GM12872 (cell line): ENCODE measurements at regions not wholly inside any gene's neighbourhood (a gene's known extent, or its start where the extent isn't known, plus 50 kb on each side); places are given as distances from the start of the nearest gene placed in this dataset.

Source experiments
- TF ChIP-seq, protein P1 (sequence below): IDR thresholded peaks from 3 replicates; pipeline ENCODE4 v1.5.1; 2011; ENCODE audit warnings: low read depth, mild to moderate bottlenecking, low read length, moderate library complexity; ENCODE audit not compliant: insufficient read depth

DNA sequence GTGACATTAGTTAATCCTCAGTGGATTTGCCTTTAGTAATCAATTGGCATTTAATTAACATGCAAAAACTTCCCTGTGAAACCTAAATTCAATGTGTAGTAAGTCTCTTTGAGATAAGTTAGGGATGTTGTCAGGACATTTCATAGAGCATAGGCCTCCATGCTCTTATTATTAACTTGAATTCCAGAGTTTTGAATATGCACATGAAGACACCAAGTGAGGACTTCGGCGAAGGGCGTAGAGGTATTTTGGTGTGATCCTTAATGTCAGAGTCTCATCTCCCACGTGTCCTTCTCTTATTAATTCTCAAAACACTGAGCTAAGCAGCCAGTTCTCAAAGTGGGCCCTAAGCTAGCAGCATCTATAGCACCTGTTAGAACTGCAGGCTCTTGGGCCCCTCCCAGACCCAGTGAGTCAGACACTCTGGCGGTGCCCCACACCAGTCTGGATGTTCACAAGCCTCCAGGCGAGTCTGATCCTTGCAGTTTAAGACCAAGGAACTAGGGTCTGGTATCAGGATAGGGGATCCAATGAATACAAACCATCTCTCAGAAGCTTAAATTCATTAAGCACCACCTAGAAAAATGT is 292.1 kb downstream of the QKI start:
- TF ChIP-seq, protein P1, sequence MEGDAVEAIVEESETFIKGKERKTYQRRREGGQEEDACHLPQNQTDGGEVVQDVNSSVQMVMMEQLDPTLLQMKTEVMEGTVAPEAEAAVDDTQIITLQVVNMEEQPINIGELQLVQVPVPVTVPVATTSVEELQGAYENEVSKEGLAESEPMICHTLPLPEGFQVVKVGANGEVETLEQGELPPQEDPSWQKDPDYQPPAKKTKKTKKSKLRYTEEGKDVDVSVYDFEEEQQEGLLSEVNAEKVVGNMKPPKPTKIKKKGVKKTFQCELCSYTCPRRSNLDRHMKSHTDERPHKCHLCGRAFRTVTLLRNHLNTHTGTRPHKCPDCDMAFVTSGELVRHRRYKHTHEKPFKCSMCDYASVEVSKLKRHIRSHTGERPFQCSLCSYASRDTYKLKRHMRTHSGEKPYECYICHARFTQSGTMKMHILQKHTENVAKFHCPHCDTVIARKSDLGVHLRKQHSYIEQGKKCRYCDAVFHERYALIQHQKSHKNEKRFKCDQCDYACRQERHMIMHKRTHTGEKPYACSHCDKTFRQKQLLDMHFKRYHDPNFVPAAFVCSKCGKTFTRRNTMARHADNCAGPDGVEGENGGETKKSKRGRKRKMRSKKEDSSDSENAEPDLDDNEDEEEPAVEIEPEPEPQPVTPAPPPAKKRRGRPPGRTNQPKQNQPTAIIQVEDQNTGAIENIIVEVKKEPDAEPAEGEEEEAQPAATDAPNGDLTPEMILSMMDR, result no peak

DNA sequence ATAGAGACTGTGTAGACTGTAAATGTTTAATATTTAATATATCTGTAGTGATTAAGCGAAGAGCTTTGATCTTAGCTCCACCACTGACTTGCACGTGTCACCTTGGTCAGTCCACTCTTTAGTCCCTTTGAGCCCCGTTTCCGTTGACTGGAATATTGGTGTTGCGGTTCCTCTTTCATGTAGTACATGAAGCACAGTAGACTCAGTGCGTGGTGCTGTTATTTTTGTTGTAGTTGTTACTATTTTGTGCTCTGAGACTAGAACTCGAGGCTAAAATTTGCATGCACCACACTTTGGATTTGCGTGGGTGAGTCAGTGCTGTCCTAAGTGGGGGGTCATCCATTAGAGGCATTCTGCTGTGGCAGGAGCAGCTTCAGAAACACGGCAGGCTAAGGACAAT is 291.4 kb downstream of the QKI start:
- TF ChIP-seq, protein P1, result no peak

DNA sequence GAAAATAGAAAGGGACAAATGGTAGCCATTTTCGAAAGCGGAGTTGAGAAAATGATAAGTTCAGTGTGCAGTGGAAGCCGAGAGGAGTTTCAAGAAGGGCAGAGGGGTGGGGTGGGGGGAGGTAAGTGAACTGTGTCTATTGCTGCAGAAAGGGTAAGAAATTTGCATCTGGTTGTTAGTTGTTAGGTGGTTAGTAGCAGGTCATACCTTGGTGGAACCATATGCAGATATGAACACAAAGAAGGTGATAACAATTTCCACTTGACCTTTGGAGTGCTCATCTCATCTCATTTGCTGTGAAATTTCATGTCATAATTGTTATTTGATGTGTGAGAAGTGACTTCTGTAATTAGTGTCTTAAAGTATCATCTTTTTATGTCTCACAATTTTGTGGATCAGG is 288.2 kb downstream of the QKI start:
- TF ChIP-seq, protein P1, result no peak

DNA sequence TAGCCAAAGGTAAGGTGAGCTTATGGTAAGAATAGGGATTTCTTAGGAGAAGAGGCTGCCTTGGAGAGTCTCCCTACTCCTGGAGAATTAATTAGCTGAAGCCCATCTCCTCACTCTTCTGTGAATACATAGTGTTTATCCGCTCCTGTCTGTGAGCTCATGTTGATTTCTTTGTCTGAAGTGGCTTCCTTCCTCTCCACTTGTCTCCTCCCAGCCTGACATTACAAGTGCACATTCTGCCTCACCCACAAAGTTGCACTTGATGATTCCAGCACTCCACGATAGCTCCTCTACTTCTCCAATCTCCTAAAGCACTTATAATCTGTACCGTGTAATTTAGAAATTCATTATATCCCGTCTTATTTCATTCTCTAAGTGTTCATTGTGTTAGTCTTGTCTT is 287.2 kb downstream of the QKI start:
- TF ChIP-seq, protein P1, result no peak

DNA sequence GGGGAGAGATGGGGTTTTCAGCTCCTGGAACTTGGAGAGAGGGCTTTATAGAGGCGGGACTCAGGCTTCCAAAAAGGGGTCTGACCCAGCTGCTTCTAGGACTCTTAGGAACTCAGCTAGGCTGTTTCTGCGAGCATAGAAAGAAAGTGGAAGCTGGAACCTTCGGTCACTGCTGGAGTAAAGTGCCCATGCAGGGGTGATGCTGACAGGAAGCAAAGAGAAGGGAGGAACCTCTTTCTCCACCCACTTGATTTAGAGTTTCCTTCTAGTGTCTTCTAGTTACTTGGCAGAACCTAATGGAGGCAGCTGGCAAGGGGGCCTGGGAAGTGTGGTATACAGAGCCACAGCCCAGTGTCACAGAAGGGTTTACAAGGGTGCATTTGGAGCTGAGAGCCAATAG is 283.6 kb downstream of the QKI start:
- TF ChIP-seq, protein P1, result no peak

DNA sequence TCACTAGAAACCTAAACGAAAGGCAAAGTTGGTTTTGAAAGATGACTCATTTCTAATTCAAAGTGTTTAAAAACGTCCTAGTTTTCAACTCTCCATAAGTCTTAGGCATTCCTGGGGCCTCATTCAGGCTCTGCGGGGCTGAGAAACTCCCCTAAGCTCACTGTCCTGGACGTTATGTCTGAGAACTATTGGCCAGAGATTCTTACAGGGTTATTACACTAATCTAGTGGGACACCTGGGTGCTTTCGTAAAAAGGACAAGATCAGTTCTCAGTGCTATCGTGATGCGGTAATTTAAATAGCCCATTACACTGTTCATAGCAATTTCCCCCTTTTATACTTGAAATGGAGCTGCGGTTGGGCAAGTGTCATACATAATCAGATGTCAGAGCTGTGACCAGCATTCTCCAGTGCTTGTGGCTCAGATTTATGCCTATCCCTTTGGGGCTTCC is 280.9 kb downstream of the QKI start:
- TF ChIP-seq, protein P1, result no peak

DNA sequence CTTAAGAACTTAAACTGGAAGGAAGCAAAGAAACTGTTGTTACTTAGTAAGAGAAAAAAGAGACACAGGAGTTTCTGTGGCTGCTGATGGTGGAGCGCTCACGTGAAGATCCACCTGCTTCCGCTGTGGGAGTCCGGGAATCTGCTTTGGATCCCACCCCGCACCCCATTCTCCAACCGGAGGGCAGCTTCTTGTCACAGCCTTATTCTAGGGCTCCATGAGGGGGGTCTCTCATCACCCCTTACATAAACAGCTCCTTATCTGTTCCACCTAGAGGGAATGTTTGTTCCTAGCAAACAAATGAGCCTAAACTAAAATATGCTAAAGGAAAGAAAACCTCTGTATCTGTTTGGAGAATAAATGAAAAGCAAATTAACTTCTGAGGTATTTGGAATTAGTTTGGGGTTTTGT is 280.5 kb downstream of the QKI start:
- TF ChIP-seq, protein P1, result no peak
